ENCODE measurements at regions not wholly inside any gene's neighbourhood (a gene's known extent, or its start where the extent isn't known, plus 50 kb on each side); places are given as distances from the start of the nearest gene placed in this dataset.

GRCh38 chr6:50899306-50899870 is 80.7 kb downstream of the TFAP2B start:
- TF ChIP-seq CTCF (IDR thresholded peaks at IDR 0.05; ENCODE audit: insufficient read depth, low read depth, low read length) (no peak), EZH2 (IDR thresholded peaks at IDR 0.05; ENCODE audit: insufficient read depth, low read length) (no peak)
